Loucy (cell line): ENCODE measurements at regions not wholly inside any gene's neighbourhood (a gene's known extent, or its start where the extent isn't known, plus 50 kb on each side); places are given as distances from the start of the nearest gene placed in this dataset.

Experiments used
- H2AFZ ChIP-seq: fragments of 200-600 bp; sonication (generic); 2 replicates; pipeline ENCODE4 v1.6.0; 2016; ENCODE audit warnings: antibody characterized with exemption, mild to moderate bottlenecking, low read length, moderate library complexity
- H3F3A ChIP-seq: fragments of 200-600 bp; 2 replicates; pipeline ENCODE4 v1.6.0; 2016; ENCODE audit warnings: antibody characterized with exemption, low read depth, mild to moderate bottlenecking
- H3K27me3 ChIP-seq: fragments of 200-600 bp; sonication (generic); 2 replicates; pipeline ENCODE4 v1.6.1; 2014; ENCODE audit warnings: low read length, mild to moderate bottlenecking; ENCODE audit not compliant: insufficient read depth, poor library complexity, severe bottlenecking
- H3K36me3 ChIP-seq: fragments of 200-600 bp; sonication (generic); 2 replicates; pipeline ENCODE4 v1.6.1; 2016; ENCODE audit warnings: low read length; ENCODE audit not compliant: insufficient read depth
- H3K4me1 ChIP-seq: fragments of 200-600 bp; sonication (generic); 2 replicates; pipeline ENCODE4 v1.5.1; 2014; ENCODE audit warnings: low read length, mild to moderate bottlenecking; ENCODE audit not compliant: insufficient read depth, poor library complexity, severe bottlenecking
- H3K4me2 ChIP-seq: fragments of 200-600 bp; sonication (generic); 2 replicates; pipeline ENCODE4 v1.6.0; 2014; ENCODE audit warnings: antibody characterized with exemption, low read length, low read depth, mild to moderate bottlenecking; ENCODE audit not compliant: poor library complexity, severe bottlenecking
- H3K4me3 ChIP-seq: fragments of 200-600 bp; sonication (generic); 2 replicates; pipeline ENCODE4 v1.5.1; 2014; ENCODE audit warnings: low read length, mild to moderate bottlenecking, mixed read lengths; ENCODE audit not compliant: poor library complexity, severe bottlenecking
- H3K79me2 ChIP-seq: fragments of 200-600 bp; sonication (generic); 2 replicates; pipeline ENCODE4 v1.6.1; 2014; ENCODE audit warnings: low read length; ENCODE audit not compliant: insufficient read depth
- H3K9ac ChIP-seq: fragments of 200-600 bp; sonication (generic); 2 replicates; pipeline ENCODE4 v1.6.0; 2014; ENCODE audit warnings: mild to moderate bottlenecking, low read depth, low read length, moderate library complexity; ENCODE audit not compliant: poor library complexity, severe bottlenecking
- H3K9me2 ChIP-seq: fragments of 200-600 bp; sonication (generic); replicated peaks from 2 replicates; pipeline ENCODE4 v1.6.1; 2016; ENCODE audit warnings: low read depth, low read length, mixed read lengths
- H3K9me3 ChIP-seq: fragments of 200-600 bp; sonication (generic); 2 replicates; pipeline ENCODE4 v1.6.1; 2014; ENCODE audit warnings: mild to moderate bottlenecking, antibody characterized with exemption, low read length, low read depth; ENCODE audit not compliant: insufficient read depth
- H4K20me1 ChIP-seq: fragments of 200-600 bp; sonication (generic); 2 replicates; pipeline ENCODE4 v1.6.0; 2014; ENCODE audit warnings: antibody characterized with exemption, low read length, mild to moderate bottlenecking; ENCODE audit not compliant: insufficient read depth, poor library complexity, severe bottlenecking
- CTCF ChIP-seq: fragments of 200-600 bp; sonication (generic); conservative IDR thresholded peaks from 2 replicates; pipeline ENCODE4 v1.5.1; 2014; ENCODE audit warnings: mild to moderate bottlenecking, antibody characterized with exemption, low read length
- EZH2phosphoT487 ChIP-seq: fragments of 200-600 bp; IDR thresholded peaks from 2 replicates; pipeline ENCODE4 v1.6.1; 2018; ENCODE audit warnings: antibody characterized with exemption, mild to moderate bottlenecking, moderate library complexity, borderline replicate concordance

- no peaks in the 10 kb centered on the region for H4K20me1 ChIP-seq
- H2AFZ ChIP-seq = no peak overlapping the region
- no peaks in the 10 kb centered on the region for H3K27me3 ChIP-seq
- H3K79me2 ChIP-seq = no peaks in the 10 kb centered on the region
- no peaks in the 10 kb centered on the region for H3K9me2 ChIP-seq
- H3K9me3 ChIP-seq = no peaks in the 10 kb centered on the region
- H3F3A ChIP-seq = no peaks in the 10 kb centered on the region
- no peak overlapping the region for H3K4me2 ChIP-seq
- no peak for TF ChIP-seq CTCF
- no peak for TF ChIP-seq EZH2phosphoT487
- no peak overlapping the region for H3K9ac ChIP-seq
- H3K4me1 ChIP-seq = no peaks in the 10 kb centered on the region
- H3K4me3 ChIP-seq = no peak overlapping the region
- H3K36me3 ChIP-seq = no peaks in the 10 kb centered on the region
Measured at GRCh38 chr11:91222830-91223229, 1000.0 kb upstream of the CHORDC1 start.

GRCh38 chr11:91220476-91221202 is 997.8 kb upstream of the CHORDC1 start:
- H2AFZ ChIP-seq = no peak overlapping the region
- no peak for TF ChIP-seq CTCF
- no peak for TF ChIP-seq EZH2phosphoT487
- H3K4me3 ChIP-seq = no peak overlapping the region
- no peaks in the 10 kb centered on the region for H3K9me3 ChIP-seq
- H3K27me3 ChIP-seq = no peaks in the 10 kb centered on the region
- H3K9me2 ChIP-seq = no peaks in the 10 kb centered on the region
- no peaks in the 10 kb centered on the region for H3K4me1 ChIP-seq
- H4K20me1 ChIP-seq = no peaks in the 10 kb centered on the region
- H3K36me3 ChIP-seq = no peaks in the 10 kb centered on the region
- no peaks in the 10 kb centered on the region for H3K79me2 ChIP-seq
- no peak overlapping the region for H3K9ac ChIP-seq
- no peak overlapping the region for H3K4me2 ChIP-seq
- no peaks in the 10 kb centered on the region for H3F3A ChIP-seq

- Histone ChIP-seq H3K4me2 (no peak overlapping the region), H2AFZ (no peak overlapping the region), H3K36me3 (no peaks in the 10 kb centered on the region), H4K20me1 (no peaks in the 10 kb centered on the region), H3K27me3 (no peaks in the 10 kb centered on the region), H3K9ac (no peak overlapping the region), H3F3A (no peaks in the 10 kb centered on the region), H3K4me1 (no peaks in the 10 kb centered on the region), H3K79me2 (no peaks in the 10 kb centered on the region), H3K4me3 (no peak overlapping the region), H3K9me3 (no peaks in the 10 kb centered on the region), H3K9me2 (no peaks in the 10 kb centered on the region)
- TF ChIP-seq CTCF = no peak
- no peak for TF ChIP-seq EZH2phosphoT487
Measured at GRCh38 chr11:91219535-91219934, 996.7 kb upstream of the CHORDC1 start.
